GM12865 (cell line): ENCODE measurements at regions not wholly inside any gene's neighbourhood (a gene's known extent, or its start where the extent isn't known, plus 50 kb on each side); places are given as distances from the start of the nearest gene placed in this dataset.
"Not testable (repeated sequence)": the region's sequence is repeated elsewhere in the genome, so short reads cannot be mapped to it uniquely, and the experiment has no call there.

Experiments used
- DNase-seq: peaks from one replicate; pipeline ENCODE4 v3.0.0; 2010; ENCODE audit warnings: low read depth
- H3K4me3 ChIP-seq: 2 replicates; pipeline ENCODE4 v1.5.1; 2011; ENCODE audit warnings: mild to moderate bottlenecking, low read depth, low read length, control low read depth
- CTCF ChIP-seq: IDR thresholded peaks from 2 replicates; pipeline ENCODE4 v1.5.1; 2011; ENCODE audit warnings: low read length, control low read depth, low read depth, inconsistent platforms; ENCODE audit not compliant: insufficient read depth; ENCODE audit errors: missing control alignments

- H3K4me3 ChIP-seq, result no peak overlapping the region
- no peak for TF ChIP-seq CTCF
- DNase-seq, result no peak
Measured at GRCh38 chr11:11202885-11203284, 150.2 kb downstream of the CSNK2A3 start.

GRCh38 chr11:11201302-11201701 is 151.7 kb downstream of the CSNK2A3 start:
- not testable (repeated sequence) for H3K4me3 ChIP-seq, DNase-seq

- no peak for TF ChIP-seq CTCF
- no peak for DNase-seq
- H3K4me3 ChIP-seq, result no peak overlapping the region
Measured at GRCh38 chr11:11192541-11192940, 160.5 kb downstream of the CSNK2A3 start.

GRCh38 chr11:11189506-11189905 is 163.5 kb downstream of the CSNK2A3 start:
- no peak for DNase-seq
- TF ChIP-seq CTCF, result no peak
- no peak overlapping the region for H3K4me3 ChIP-seq

- no peak overlapping the region for H3K4me3 ChIP-seq
- peak; percentile 33 for DNase-seq
- no peak for TF ChIP-seq CTCF
Measured at GRCh38 chr11:11186249-11186648, 166.8 kb downstream of the CSNK2A3 start.

- DNase-seq, result no peak
- H3K4me3 ChIP-seq, result no peak overlapping the region
- no peak for TF ChIP-seq CTCF
Measured at GRCh38 chr11:11182261-11182660, 170.8 kb downstream of the CSNK2A3 start.

GRCh38 chr11:11178671-11179638 is 174.1 kb downstream of the CSNK2A3 start:
- no peak for TF ChIP-seq CTCF
- DNase-seq, result no peak

More at GRCh38 chr11:11178671-11179638, 174.1 kb downstream of the CSNK2A3 start:
- no peak overlapping the region for H3K4me3 ChIP-seq
